CD4-positive, alpha-beta T cell (primary cell): ENCODE measurements at regions not wholly inside any gene's neighbourhood (a gene's known extent, or its start where the extent isn't known, plus 50 kb on each side); places are given as distances from the start of the nearest gene placed in this dataset.

Experiments
- ATAC-seq: fragments of 200-7000 bp; cut with Tn5 transposase; one replicate; pipeline ENCODE4 v1.10.0; 2022; ENCODE audit warnings: mild to moderate bottlenecking; ENCODE audit not compliant: poor library complexity
- CTCF ChIA-PET: fragments of 350-600 bp; sonication (Branson Sonifier 250); formaldehyde crosslinking; loops from one replicate; lab custom pipeline; 2021; ENCODE audit warnings: antibody characterized with exemption, inconsistent platforms; lab: Charles Lee
- POLR2A ChIA-PET: fragments of 350-600 bp; sonication (Branson Sonifier 250); formaldehyde crosslinking; loops from one replicate; lab custom pipeline; 2021; ENCODE audit warnings: antibody characterized with exemption, inconsistent platforms; lab: Charles Lee
- DNase-seq, 14 experiments: peaks; one replicate each; pipeline ENCODE4 v3.0.0-alpha.2; 2013 to 2020; ENCODE audit warnings: mixed read lengths in 2 of 14
- H3K27ac ChIP-seq, 2 donors: one replicate each; pipeline versions ENCODE4 v1.5.1 to v1.7.0; 2013; ENCODE audit warnings: low read length in 2 of 2, low read depth in 1 of 2, mild to moderate bottlenecking in 1 of 2
- H3K27me3 ChIP-seq, 2 experiments: 1 replicate in 1 of 2; 2 replicates in 1 of 2; pipeline versions ENCODE4 v1.6.1 to v1.7.0; 2013; ENCODE audit warnings: low read length in 2 of 2, control low read depth in 1 of 2, mild to moderate bottlenecking in 1 of 2, moderate library complexity in 1 of 2; ENCODE audit not compliant: insufficient read depth in 2 of 2, control insufficient read depth in 1 of 2
- H3K36me3 ChIP-seq: one replicate; pipeline ENCODE4 v1.6.1; 2013; ENCODE audit warnings: low read length, control low read depth; ENCODE audit not compliant: insufficient read depth
- H3K4me1 ChIP-seq: one replicate; pipeline ENCODE4 v1.6.1; 2013; ENCODE audit warnings: low read length, control low read depth; ENCODE audit not compliant: insufficient read depth
- H3K4me3 ChIP-seq: one replicate; pipeline ENCODE4 v1.5.1; 2013; ENCODE audit warnings: mild to moderate bottlenecking, low read length, moderate library complexity
- H3K9me3 ChIP-seq, 2 experiments: 1 replicate in 1 of 2; 2 replicates in 1 of 2; pipeline versions ENCODE4 v1.6.1 to v1.7.0; 2013; ENCODE audit warnings: low read length in 2 of 2, mild to moderate bottlenecking in 2 of 2, control low read depth in 1 of 2, moderate library complexity in 1 of 2; ENCODE audit not compliant: control insufficient read depth in 1 of 2, insufficient read depth in 1 of 2
- H3K27ac Mint-ChIP-seq: one replicate; pipeline ENCODE4 v1.8.0; 2020; ENCODE audit warnings: mixed read lengths
- H3K27me3 Mint-ChIP-seq: one replicate; pipeline ENCODE4 v1.8.0; 2021; ENCODE audit warnings: mixed read lengths
- H3K36me3 Mint-ChIP-seq: one replicate; pipeline ENCODE4 v1.8.0; 2021; ENCODE audit warnings: low read depth, mixed read lengths
- H3K4me1 Mint-ChIP-seq: one replicate; pipeline ENCODE4 v1.8.0; 2021; ENCODE audit warnings: low read depth, mixed read lengths
- H3K4me3 Mint-ChIP-seq: one replicate; pipeline ENCODE4 v1.8.0; 2020; ENCODE audit warnings: mild to moderate bottlenecking, mixed read lengths
- H3K9me3 Mint-ChIP-seq: one replicate; pipeline ENCODE4 v1.8.0; 2020; ENCODE audit warnings: mixed read lengths
- intact Hi-C, 2 experiments: fragments of 100-400 bp; cut with DNase I in 1 of 2; cut with micrococcal nuclease in 1 of 2; formaldehyde crosslinking; loops; one replicate each; pipeline versions ENCODE4 v1.15.1 to v1.9.0; 2023 to 2025; cut with DNase I, micrococcal nuclease
- TF ChIP-seq, protein P1 (sequence below): fragments of 200-600 bp; IDR thresholded peaks from one replicate; pipeline ENCODE4 v1.8.0; 2022; ENCODE audit warnings: antibody characterized with exemption, mild to moderate bottlenecking

DNA sequence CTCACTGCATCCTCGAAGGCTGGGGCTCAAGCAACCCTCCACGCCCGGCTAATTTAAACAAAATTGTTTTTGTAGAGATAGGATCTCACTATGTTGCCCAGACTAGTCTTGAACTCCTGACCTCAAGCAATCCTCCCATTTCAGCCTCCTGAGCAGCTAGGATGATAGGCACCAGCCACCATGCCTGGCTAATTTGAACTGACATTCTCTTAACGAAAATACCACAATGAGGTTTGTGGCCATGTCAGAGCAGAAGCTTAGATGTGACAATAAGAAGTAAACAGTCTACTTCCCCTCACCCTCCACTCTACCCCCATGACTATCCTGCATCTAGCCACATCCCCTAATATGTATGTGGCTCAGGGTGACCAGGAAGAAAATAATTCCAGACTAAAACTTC, 74.8 kb upstream of the PLCB4 start:
- Histone ChIP-seq H3K4me3 (no peak overlapping the region), H3K27me3 (no peaks in the 10 kb centered on the region), H3K36me3 (no peaks in the 10 kb centered on the region), H3K4me1 (no peaks in the 10 kb centered on the region), H3K9me3 (no peaks in the 10 kb centered on the region), H3K27ac (no peak overlapping the region)
- Mint-ChIP-seq H3K27me3 (no peaks in the 10 kb centered on the region), H3K4me3 (no peak overlapping the region), H3K9me3 (peaks cover 2% of the 10 kb centered on the region), H3K4me1 (no peaks in the 10 kb centered on the region), H3K27ac (no peak overlapping the region), H3K36me3 (no peaks in the 10 kb centered on the region)
- ATAC-seq (no peak), DNase-seq (no peak)
- ChIA-PET CTCF (no interaction called here), POLR2A (no interaction called here)
- TF ChIP-seq, protein P1, sequence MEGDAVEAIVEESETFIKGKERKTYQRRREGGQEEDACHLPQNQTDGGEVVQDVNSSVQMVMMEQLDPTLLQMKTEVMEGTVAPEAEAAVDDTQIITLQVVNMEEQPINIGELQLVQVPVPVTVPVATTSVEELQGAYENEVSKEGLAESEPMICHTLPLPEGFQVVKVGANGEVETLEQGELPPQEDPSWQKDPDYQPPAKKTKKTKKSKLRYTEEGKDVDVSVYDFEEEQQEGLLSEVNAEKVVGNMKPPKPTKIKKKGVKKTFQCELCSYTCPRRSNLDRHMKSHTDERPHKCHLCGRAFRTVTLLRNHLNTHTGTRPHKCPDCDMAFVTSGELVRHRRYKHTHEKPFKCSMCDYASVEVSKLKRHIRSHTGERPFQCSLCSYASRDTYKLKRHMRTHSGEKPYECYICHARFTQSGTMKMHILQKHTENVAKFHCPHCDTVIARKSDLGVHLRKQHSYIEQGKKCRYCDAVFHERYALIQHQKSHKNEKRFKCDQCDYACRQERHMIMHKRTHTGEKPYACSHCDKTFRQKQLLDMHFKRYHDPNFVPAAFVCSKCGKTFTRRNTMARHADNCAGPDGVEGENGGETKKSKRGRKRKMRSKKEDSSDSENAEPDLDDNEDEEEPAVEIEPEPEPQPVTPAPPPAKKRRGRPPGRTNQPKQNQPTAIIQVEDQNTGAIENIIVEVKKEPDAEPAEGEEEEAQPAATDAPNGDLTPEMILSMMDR, result no peak
- intact Hi-C loops, result no loop called here

DNA sequence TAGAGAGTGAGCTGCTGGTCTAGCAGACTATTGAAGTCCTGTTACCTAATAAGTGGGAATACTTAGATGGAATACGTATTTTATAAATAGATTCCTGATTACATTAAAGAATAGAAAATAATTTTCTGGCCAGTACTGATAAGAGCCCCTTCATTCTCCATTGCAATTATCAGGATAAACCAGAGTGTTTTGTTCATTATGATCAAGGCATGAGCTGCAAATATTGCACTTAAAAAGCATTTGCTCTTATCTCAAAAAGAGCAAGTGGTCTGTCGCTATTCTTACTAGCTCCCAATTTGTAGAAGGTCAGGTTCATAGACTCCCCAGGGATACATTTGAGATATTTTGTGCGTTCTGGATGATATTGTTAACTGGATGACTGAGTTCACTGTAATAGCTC, 73.1 kb upstream of the PLCB4 start:
- H3K36me3 Mint-ChIP-seq, result no peaks in the 10 kb centered on the region
- Histone ChIP-seq H3K9me3 (no peaks in the 10 kb centered on the region), H3K27ac (no peak overlapping the region), H3K36me3 (no peaks in the 10 kb centered on the region), H3K4me1 (no peaks in the 10 kb centered on the region), H3K27me3 (no peaks in the 10 kb centered on the region), H3K4me3 (no peak overlapping the region)
- POLR2A ChIA-PET, result no interaction called here
- H3K4me1 Mint-ChIP-seq, result no peaks in the 10 kb centered on the region
- no peak for ATAC-seq
- no peak overlapping the region for H3K4me3 Mint-ChIP-seq
- TF ChIP-seq, protein P1, result no peak
- no peak overlapping the region for H3K27ac Mint-ChIP-seq
- peaks cover 2% of the 10 kb centered on the region for H3K9me3 Mint-ChIP-seq
- intact Hi-C loops, result no loop called here
- H3K27me3 Mint-ChIP-seq, result no peaks in the 10 kb centered on the region
- CTCF ChIA-PET, result no interaction called here
- no peak for DNase-seq

DNA sequence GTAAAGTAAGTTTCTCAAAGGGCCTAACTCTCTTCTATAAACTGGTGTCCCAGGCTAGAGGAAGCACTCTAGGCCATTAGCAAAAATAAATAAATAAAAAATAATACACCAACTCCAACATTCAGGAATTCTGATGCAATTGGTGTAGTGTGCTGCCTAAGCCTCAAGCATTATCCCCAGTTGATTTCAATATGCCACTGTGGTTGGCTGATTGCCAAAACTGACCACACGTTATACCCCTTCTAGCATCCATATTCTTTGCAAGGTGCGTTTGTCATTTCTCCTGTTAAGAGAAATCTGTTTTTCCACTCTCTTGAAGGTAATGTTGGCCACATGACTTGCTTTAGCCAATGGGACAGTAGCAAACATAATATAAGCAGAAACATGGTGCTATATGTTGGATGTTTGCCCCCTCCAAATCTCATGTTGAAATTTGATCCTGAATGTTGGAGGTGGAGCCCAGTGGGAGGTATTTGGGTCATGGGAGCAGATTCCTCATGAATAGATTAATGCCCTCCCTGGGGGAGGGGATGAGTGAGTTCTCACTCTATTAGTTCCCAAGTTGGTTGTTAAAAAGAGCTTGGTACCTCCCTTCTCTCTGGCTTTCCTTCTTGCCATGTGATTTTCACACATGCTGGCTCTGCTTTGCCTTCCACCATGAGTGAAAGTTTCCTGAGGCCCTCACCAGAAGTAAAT, 71.9 kb upstream of the PLCB4 start:
- no peak overlapping the region for H3K4me3 ChIP-seq
- no peaks in the 10 kb centered on the region for H3K4me1 ChIP-seq
- no peaks in the 10 kb centered on the region for H3K36me3 ChIP-seq
- no peak for DNase-seq
- Mint-ChIP-seq H3K36me3 (no peaks in the 10 kb centered on the region), H3K27ac (no peak overlapping the region), H3K27me3 (no peaks in the 10 kb centered on the region), H3K9me3 (peaks cover 2% of the 10 kb centered on the region), H3K4me3 (no peak overlapping the region), H3K4me1 (no peaks in the 10 kb centered on the region)
- ChIA-PET CTCF (no interaction called here), POLR2A (no interaction called here)
- TF ChIP-seq, protein P1, result no peak
- ATAC-seq, result no peak
- intact Hi-C loops, result no loop called here
- H3K27ac ChIP-seq, result no peak overlapping the region
- no peaks in the 10 kb centered on the region for H3K9me3 ChIP-seq
- no peaks in the 10 kb centered on the region for H3K27me3 ChIP-seq
